ENCODE measurements at regions not wholly inside any gene's neighbourhood (a gene's known extent, or its start where the extent isn't known, plus 50 kb on each side); places are given as distances from the start of the nearest gene placed in this dataset.

DNA sequence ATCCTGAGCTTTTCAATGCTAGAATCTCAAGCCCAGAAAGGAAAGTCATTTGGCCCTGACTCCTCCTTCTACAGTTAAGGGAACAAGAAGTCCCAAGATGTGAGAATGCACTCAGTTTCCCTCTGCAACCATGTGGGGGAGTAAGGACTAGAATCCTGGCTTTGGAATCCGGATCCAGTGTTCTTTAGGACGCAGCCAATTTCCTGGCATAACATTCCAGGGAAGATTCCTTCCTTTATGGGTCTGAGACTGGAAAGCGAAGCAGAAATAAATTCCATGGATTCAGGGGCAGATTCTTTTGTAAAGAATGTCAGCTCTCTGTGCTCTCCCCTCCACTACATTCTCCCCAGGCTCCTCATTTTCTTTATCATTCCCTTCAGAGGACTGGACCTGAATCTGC lies 151.8 kb upstream of the SOX14 start:
- DNase-seq (ENCODE audit: low read depth), result no peak
- TF ChIP-seq CTCF (conservative IDR thresholded peaks at IDR 0.05; ENCODE audit: low read depth, low read length), result no peak
- no peak overlapping the region for H3K4me3 ChIP-seq (ENCODE audit: low read length)

GRCh38 chr3:137615659-137616418 lies 148.3 kb upstream of the SOX14 start:
- DNase-seq (ENCODE audit: low read depth), result no peak
- no peak for TF ChIP-seq CTCF (conservative IDR thresholded peaks at IDR 0.05; ENCODE audit: low read depth, low read length)
- no peak overlapping the region for H3K4me3 ChIP-seq (ENCODE audit: low read length)

- no peak for TF ChIP-seq CTCF (conservative IDR thresholded peaks at IDR 0.05; ENCODE audit: low read depth, low read length)
- no peak for DNase-seq (ENCODE audit: low read depth)
- no peak overlapping the region for H3K4me3 ChIP-seq (ENCODE audit: low read length)
Observed at GRCh38 chr3:137641879-137642704, 122.0 kb upstream of the SOX14 start.

- no peak overlapping the region for H3K4me3 ChIP-seq (ENCODE audit: low read length)
- DNase-seq (ENCODE audit: low read depth), result no peak
- no peak for TF ChIP-seq CTCF (conservative IDR thresholded peaks at IDR 0.05; ENCODE audit: low read depth, low read length)
Observed at GRCh38 chr3:137642831-137643230, 121.3 kb upstream of the SOX14 start.

DNA sequence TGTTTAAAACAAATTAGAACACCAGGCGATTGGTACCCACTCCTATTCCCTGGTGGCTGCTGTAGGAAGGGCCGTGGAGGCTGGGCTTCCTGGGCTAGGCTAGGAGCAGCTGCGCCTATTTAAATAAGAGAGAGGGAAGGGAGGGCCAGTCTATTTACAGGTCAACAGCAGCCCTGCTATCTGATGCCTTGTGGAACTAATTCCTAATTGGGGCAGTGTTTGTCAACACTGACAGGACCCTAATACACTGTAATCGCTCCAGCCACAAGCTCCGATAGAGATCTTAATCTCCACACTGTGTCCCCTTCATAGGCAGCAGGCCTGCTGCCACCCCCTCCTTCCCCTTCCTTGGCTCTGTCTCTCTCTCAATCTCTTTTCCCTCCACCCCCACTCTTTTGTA lies 116.9 kb upstream of the SOX14 start:
- no peak for TF ChIP-seq CTCF (conservative IDR thresholded peaks at IDR 0.05; ENCODE audit: low read depth, low read length)
- H3K4me3 ChIP-seq (ENCODE audit: low read length), result no peak overlapping the region
- DNase-seq (ENCODE audit: low read depth), result no peak

- TF ChIP-seq CTCF (conservative IDR thresholded peaks at IDR 0.05; ENCODE audit: low read depth, low read length), result no peak
- H3K4me3 ChIP-seq (ENCODE audit: low read length), result no peak overlapping the region
- no peak for DNase-seq (ENCODE audit: low read depth)
Observed at GRCh38 chr3:137669519-137670060, 94.5 kb upstream of the SOX14 start.

Measured in retinal pigment epithelial cell (primary cell).